ENCODE measurements at regions not wholly inside any gene's neighbourhood (a gene's known extent, or its start where the extent isn't known, plus 50 kb on each side); places are given as distances from the start of the nearest gene placed in this dataset.

- Histone ChIP-seq H3K4me3 (ENCODE audit: low read depth in 1 of 2, low read length in 1 of 2) (no peak overlapping the region), H3K36me3 (no peaks in the 10 kb centered on the region), H3K27me3 (peaks cover 4% of the 10 kb centered on the region), H3K4me1 (ENCODE audit: control insufficient read depth in 1 of 2, insufficient read depth in 1 of 2, low read depth in 1 of 2, low read length in 1 of 2) (no peaks in the 10 kb centered on the region), H3K27ac (no peak overlapping the region), H3K9me3 (peaks cover 10% of the 10 kb centered on the region)
- no peak for TF ChIP-seq CTCF (IDR thresholded peaks at IDR 0.05)
These were observed 53.4 kb downstream of the FOXB1 start for GRCh38 chr15:60057554-60057953.

DNA sequence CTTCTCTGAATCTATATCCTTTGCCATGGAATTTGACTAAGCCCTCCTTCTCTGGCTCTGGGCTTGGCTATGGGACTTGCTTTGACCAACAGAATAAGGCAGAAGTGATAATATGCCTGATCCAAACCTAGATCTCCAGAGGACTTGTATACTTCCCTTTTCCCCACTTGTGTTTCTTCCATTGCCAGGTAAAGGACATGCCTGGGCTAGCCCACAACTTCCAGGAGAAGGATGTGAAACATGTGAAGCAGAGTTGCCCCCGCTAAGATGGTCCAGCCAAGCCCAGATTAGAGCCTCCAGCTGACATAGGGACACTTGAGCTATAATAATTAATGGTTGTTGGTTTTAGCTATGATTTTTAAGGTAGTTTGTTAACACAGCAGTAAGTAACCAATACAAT lies 55.1 kb downstream of the FOXB1 start:
- peaks cover 10% of the 10 kb centered on the region for H3K9me3 ChIP-seq
- no peak for TF ChIP-seq CTCF (IDR thresholded peaks at IDR 0.05)
- H3K36me3 ChIP-seq, result no peaks in the 10 kb centered on the region
- H3K4me1 ChIP-seq (ENCODE audit: control insufficient read depth in 1 of 2, insufficient read depth in 1 of 2, low read depth in 1 of 2, low read length in 1 of 2), result no peaks in the 10 kb centered on the region
- no peak overlapping the region for H3K4me3 ChIP-seq (ENCODE audit: low read depth in 1 of 2, low read length in 1 of 2)
- H3K27me3 ChIP-seq, result peaks cover under 1% of the 10 kb centered on the region
- no peak overlapping the region for H3K27ac ChIP-seq

DNA sequence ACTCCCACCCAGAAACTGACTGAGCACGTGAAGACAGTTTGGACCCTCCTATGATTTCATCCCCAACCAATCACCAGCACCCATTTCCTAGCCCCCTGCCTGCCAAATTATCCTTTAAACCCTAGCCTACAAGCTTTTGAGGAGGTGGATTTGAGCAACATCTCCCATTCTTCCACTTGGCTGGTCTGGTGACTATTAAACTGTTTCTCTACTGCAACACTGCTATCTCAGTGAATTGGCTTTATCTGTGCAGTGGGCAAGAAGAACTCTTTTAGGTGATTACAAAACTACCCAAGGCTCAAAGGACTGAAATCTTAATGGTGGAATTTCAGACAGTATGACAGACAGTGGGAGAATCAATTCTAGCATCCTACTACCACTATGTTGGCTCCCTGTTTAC lies 57.6 kb downstream of the FOXB1 start:
- H3K36me3 ChIP-seq, result no peaks in the 10 kb centered on the region
- H3K27ac ChIP-seq, result no peak overlapping the region
- H3K4me3 ChIP-seq (ENCODE audit: low read depth in 1 of 2, low read length in 1 of 2), result no peak overlapping the region
- H3K9me3 ChIP-seq, result peaks cover 10% of the 10 kb centered on the region
- no peak for TF ChIP-seq CTCF (IDR thresholded peaks at IDR 0.05)
- no peaks in the 10 kb centered on the region for H3K4me1 ChIP-seq (ENCODE audit: control insufficient read depth in 1 of 2, insufficient read depth in 1 of 2, low read depth in 1 of 2, low read length in 1 of 2)
- H3K27me3 ChIP-seq, result no peaks in the 10 kb centered on the region

DNA sequence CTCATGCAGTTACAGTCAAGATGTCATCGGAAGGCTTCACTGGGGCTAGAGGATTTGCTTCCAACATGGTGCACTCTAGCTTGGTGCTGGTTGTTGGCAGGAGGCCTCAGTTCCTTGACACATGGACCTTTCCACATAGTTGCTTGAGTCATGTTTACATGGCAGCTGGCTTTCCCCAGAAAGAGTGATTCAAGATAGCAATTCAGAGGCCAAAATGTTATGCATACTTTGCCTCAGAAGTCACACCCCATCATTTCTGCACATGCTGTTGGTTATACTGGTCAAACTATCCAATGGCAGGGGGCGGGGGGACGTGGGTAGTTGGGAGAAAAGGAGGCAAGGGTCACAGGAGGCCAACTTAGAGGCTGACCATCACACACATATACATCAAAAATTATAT lies 58.7 kb downstream of the FOXB1 start:
- Histone ChIP-seq H3K36me3 (no peaks in the 10 kb centered on the region), H3K27ac (no peak overlapping the region), H3K27me3 (no peaks in the 10 kb centered on the region), H3K9me3 (peaks cover 10% of the 10 kb centered on the region), H3K4me3 (ENCODE audit: low read depth in 1 of 2, low read length in 1 of 2) (no peak overlapping the region), H3K4me1 (ENCODE audit: control insufficient read depth in 1 of 2, insufficient read depth in 1 of 2, low read depth in 1 of 2, low read length in 1 of 2) (no peaks in the 10 kb centered on the region)
- TF ChIP-seq CTCF (IDR thresholded peaks at IDR 0.05), result no peak

- H3K4me3 ChIP-seq (ENCODE audit: low read depth in 1 of 2, low read length in 1 of 2), result no peak overlapping the region
- peaks cover 10% of the 10 kb centered on the region for H3K9me3 ChIP-seq
- no peak overlapping the region for H3K27ac ChIP-seq
- no peaks in the 10 kb centered on the region for H3K36me3 ChIP-seq
- no peak for TF ChIP-seq CTCF (IDR thresholded peaks at IDR 0.05)
- no peaks in the 10 kb centered on the region for H3K4me1 ChIP-seq (ENCODE audit: control insufficient read depth in 1 of 2, insufficient read depth in 1 of 2, low read depth in 1 of 2, low read length in 1 of 2)
- no peaks in the 10 kb centered on the region for H3K27me3 ChIP-seq
These were observed 61.8 kb downstream of the FOXB1 start for GRCh38 chr15:60065951-60066350.
